CD4-positive, alpha-beta T cell treated with Interleukin-12 subunit alpha and Interleukin-12 subunit beta, for 1 hour (primary cell): ENCODE measurements at regions not wholly inside any gene's neighbourhood (a gene's known extent, or its start where the extent isn't known, plus 50 kb on each side); places are given as distances from the start of the nearest gene placed in this dataset.
"Not testable (repeated sequence)": the region's sequence is repeated elsewhere in the genome, so short reads cannot be mapped to it uniquely, and the experiment has no call there.

Experiments used
- DNase-seq: peaks from one replicate; pipeline ENCODE4 v3.0.0-alpha.2; 2020

- not testable (repeated sequence) for DNase-seq
Measured at GRCh38 chr15:26244782-26245181, 381.7 kb upstream of the ATP10A start.

- no peak for DNase-seq
Measured at GRCh38 chr15:26243382-26243781, 380.3 kb upstream of the ATP10A start.

DNA sequence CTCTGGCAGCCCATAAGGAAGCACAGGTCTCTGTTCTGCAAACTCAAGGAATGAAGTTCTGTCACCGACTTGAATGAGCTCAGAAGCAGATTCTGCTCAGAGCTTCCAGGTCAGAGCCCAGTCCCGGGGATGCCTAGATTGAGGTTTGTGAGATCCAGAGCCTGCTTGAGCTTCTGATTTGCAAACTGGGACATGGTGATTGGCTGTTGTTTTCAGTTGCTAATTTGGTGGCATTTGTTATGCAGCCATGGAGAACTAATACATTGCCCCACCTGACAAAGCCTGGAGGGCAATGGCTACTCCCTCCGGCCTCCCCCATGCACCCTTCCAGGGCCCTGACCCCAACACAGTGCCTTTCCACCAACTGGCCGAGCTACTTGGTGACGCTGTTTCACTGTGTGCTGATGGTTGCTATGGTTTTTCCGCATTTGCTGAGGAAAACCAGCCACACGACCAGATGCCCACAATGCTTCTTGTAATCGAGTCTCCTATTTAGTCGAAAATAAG, 379.5 kb upstream of the ATP10A start:
- no peak for DNase-seq

GRCh38 chr15:26235864-26236263, 372.7 kb upstream of the ATP10A start:
- no peak for DNase-seq

- no peak for DNase-seq
Measured at GRCh38 chr15:26234976-26235767, 372.0 kb upstream of the ATP10A start.

GRCh38 chr15:26232691-26233090, 369.6 kb upstream of the ATP10A start:
- DNase-seq = no peak

DNA sequence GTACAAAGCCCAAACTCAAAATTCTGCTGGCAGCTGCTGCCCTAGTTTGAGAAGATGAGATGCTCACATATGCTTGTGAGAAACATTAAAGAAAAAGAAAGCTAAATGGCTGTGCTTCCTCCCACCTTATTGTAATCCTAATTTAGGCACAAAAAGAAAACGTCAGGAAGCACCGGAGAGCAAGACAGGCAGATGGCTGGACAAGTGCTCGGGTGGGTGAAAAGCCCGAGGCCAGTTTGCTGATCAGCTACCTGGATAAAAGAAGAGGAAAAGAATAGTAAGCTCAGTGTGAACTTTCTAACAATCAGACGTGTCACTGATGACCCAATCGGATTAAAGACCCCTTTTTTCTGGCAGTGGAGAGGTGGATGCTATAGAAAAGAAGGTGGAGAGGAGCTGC, 368.0 kb upstream of the ATP10A start:
- no peak for DNase-seq

DNA sequence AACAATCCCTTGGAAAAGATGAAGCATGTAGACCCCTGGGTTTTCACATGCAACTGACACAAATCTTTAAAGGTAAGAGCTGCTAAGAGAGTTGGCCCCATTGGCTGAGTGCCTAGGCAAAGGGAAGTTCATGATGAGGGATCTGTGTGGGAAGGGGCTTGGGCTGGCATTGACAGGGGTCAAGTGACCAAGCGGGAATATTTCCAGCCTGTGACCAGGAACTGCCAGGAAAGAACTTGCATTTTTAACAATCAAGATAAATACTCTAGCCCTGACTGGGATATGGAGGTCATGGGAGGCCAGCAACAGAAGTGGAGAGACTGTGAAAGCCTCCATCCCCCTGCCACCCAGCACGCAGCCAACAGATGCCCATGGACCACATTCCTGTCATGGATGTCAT, 361.1 kb upstream of the ATP10A start:
- DNase-seq = no peak

DNA sequence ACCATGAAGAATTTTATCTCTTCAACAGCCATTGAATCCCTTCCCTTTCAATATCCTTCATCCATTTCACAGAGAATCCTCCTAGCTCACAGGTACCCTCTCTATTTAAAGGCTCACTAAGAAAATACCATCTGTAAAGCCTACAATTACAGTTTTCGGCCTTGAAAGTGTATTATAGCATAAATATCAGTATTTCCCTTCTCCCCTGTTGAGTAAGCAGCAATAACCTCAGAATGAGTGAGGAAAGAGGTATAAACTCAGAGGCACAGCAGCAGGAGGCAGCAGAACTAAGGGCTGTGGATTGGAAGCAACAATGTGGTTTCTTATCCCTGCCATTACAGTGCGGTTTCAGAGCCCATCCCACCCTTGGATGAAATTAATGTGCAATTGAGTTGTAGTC, 360.6 kb upstream of the ATP10A start:
- no peak for DNase-seq

- DNase-seq = no peak
Measured at GRCh38 chr15:26222781-26223180, 359.7 kb upstream of the ATP10A start.

DNA sequence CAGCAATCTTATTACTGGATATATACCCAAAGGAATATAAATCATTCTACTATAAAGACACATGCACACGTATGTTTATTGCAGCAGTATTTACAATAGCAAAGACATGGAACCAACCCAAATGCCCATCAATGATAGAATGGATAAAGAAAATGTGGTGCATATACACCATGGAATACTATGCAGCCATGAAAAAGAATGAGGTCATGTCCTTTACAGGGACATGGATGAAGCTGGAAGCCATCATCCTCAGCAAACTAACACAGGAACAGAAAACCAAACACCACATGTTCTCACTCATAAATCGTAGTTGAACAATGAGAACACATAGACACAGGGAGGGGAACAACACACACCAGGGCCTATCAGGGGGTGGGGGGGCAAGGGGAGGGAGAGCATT, 353.9 kb upstream of the ATP10A start:
- not testable (repeated sequence) for DNase-seq

- DNase-seq = no peak
Measured at GRCh38 chr15:26214290-26214689, 351.2 kb upstream of the ATP10A start.

DNA sequence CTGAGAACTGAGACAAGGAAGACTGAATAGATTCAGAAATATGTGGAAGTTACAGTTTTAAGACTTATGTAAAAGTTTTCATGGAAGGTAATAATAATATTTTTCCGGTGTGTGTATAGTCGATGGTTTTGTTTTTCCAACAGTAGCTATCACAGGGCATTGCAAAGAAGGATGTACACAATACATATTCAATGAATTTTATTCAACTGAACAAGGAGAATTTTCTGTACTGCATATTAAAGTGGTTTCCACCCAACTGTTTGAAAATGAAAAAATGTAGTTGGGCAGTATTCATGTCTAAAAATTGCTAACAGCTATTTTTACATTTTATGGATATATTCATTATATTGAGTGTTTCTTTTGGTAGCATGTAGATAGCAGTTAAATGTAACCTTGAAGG, 350.3 kb upstream of the ATP10A start:
- DNase-seq = no peak

GRCh38 chr15:26212109-26212508, 349.0 kb upstream of the ATP10A start:
- DNase-seq = no peak

- DNase-seq = no peak
Measured at GRCh38 chr15:26210980-26211379, 347.9 kb upstream of the ATP10A start.

GRCh38 chr15:26201177-26201858, 338.2 kb upstream of the ATP10A start:
- no peak for DNase-seq

- DNase-seq = no peak
Measured at GRCh38 chr15:26200427-26200826, 337.3 kb upstream of the ATP10A start.

DNA sequence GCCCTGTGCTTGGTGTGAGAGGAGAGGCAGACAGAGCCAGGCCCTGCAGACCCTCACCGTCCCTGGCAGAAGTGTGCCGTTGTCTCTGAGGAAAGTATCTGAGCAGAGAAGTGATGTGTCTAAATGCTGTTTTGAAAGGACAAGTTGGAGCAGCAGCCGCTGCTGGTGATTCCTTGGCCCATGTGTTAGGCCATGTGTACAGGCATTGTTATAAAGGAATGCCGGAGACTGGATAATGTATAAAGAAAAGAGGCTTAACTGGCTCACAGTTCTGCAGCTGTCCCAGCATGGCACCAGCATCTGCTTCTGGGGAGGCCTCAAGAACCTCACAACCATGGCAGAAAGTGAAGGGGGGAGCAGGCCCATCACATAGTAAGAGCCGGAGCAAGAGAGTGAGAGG, 334.6 kb upstream of the ATP10A start:
- DNase-seq = no peak

GRCh38 chr15:26197060-26197459, 333.9 kb upstream of the ATP10A start:
- no peak for DNase-seq

DNA sequence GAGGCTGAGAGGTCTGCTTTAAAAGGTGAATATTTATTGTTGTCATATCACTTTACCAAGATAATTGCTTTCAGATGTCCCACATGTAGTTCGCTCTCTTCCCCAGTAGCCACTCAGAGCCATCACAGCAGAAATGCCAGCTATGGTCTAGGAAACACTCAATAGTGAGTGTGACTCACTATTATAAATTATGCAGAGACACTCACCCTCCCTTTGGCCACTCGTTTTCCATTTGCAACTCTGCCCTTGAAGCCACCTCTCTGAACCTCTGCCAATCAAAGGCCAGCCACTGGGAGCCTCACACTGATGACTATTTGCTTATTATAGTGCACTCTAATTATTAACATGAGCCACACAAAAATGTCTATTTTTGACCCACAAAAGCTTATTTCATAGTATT, 328.1 kb upstream of the ATP10A start:
- no peak for DNase-seq

- not testable (repeated sequence) for DNase-seq
Measured at GRCh38 chr15:26186138-26186537, 323.0 kb upstream of the ATP10A start.

- no peak for DNase-seq
Measured at GRCh38 chr15:26182441-26182840, 319.3 kb upstream of the ATP10A start.

DNA sequence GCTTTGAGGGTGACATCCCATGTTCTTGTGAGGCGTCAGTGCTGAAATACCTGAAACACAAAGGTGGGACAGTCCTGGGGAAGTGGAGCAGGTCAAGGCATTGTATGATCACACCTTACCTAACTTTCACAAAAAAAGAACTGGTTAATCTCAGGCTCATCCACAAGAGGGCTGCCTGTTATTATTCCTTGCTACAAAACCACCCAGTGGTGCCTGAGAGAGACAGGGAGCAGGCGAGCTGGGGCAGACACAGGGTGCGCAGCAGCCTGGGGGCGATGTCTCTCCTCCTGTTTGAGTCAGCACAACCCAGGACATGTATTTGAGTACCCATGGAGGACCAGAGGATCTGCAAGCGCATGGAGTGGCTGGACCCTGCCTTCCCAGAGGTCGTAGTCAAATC, 316.8 kb upstream of the ATP10A start:
- DNase-seq = no peak

- DNase-seq = no peak
Measured at GRCh38 chr15:26178640-26179220, 315.6 kb upstream of the ATP10A start.
